ENCODE measurements at regions not wholly inside any gene's neighbourhood (a gene's known extent, or its start where the extent isn't known, plus 50 kb on each side); places are given as distances from the start of the nearest gene placed in this dataset.
A peak's percentile ranks its signal among the peaks of the same experiment; 100 is the strongest.

- peak; percentile 14 for DNase-seq
- H3K4me1 Mint-ChIP-seq = peaks cover 16% of the 10 kb centered on the region
- no peak overlapping the region for H3K4me3 Mint-ChIP-seq
- no peak for TF ChIP-seq CTCF (IDR thresholded peaks at IDR 0.05)
- no peak overlapping the region for H3K27ac Mint-ChIP-seq
- no peaks in the 10 kb centered on the region for H3K36me3 Mint-ChIP-seq (ENCODE audit: low read depth)
- no peaks in the 10 kb centered on the region for H3K27me3 Mint-ChIP-seq (ENCODE audit: low read depth, poor library complexity)
- H3K9me3 Mint-ChIP-seq = peaks cover 2% of the 10 kb centered on the region
Observed at GRCh38 chr11:19597876-19598275, 114.8 kb upstream of the NAV2 start.

GRCh38 chr11:19597206-19597605, 115.4 kb upstream of the NAV2 start:
- H3K4me1 Mint-ChIP-seq = peaks cover 16% of the 10 kb centered on the region
- no peak for DNase-seq
- H3K27ac Mint-ChIP-seq = no peak overlapping the region
- no peaks in the 10 kb centered on the region for H3K9me3 Mint-ChIP-seq
- no peak overlapping the region for H3K4me3 Mint-ChIP-seq
- no peaks in the 10 kb centered on the region for H3K36me3 Mint-ChIP-seq (ENCODE audit: low read depth)
- TF ChIP-seq CTCF (IDR thresholded peaks at IDR 0.05) = no peak
- H3K27me3 Mint-ChIP-seq (ENCODE audit: low read depth, poor library complexity) = no peaks in the 10 kb centered on the region

GRCh38 chr11:19595840-19596751, 116.5 kb upstream of the NAV2 start:
- no peak for TF ChIP-seq CTCF (IDR thresholded peaks at IDR 0.05)
- no peak for DNase-seq
- Mint-ChIP-seq H3K4me3 (no peak overlapping the region), H3K9me3 (no peaks in the 10 kb centered on the region), H3K27me3 (ENCODE audit: low read depth, poor library complexity) (no peaks in the 10 kb centered on the region), H3K4me1 (peaks cover 16% of the 10 kb centered on the region), H3K27ac (peak overlapping the region; percentile 23), H3K36me3 (ENCODE audit: low read depth) (no peaks in the 10 kb centered on the region)

GRCh38 chr11:19595499-19595839, 117.2 kb upstream of the NAV2 start:
- no peak overlapping the region for H3K27ac Mint-ChIP-seq

GRCh38 chr11:19594326-19594725, 118.3 kb upstream of the NAV2 start:
- Mint-ChIP-seq H3K9me3 (no peaks in the 10 kb centered on the region), H3K27ac (no peak overlapping the region), H3K4me3 (no peak overlapping the region), H3K4me1 (peaks cover 9% of the 10 kb centered on the region), H3K27me3 (ENCODE audit: low read depth, poor library complexity) (no peaks in the 10 kb centered on the region), H3K36me3 (ENCODE audit: low read depth) (no peaks in the 10 kb centered on the region)
- TF ChIP-seq CTCF (IDR thresholded peaks at IDR 0.05) = no peak
- DNase-seq = no peak

More at GRCh38 chr11:19595499-19595839, 117.2 kb upstream of the NAV2 start:
- Mint-ChIP-seq H3K27me3 (ENCODE audit: low read depth, poor library complexity) (no peaks in the 10 kb centered on the region), H3K4me1 (peaks cover 16% of the 10 kb centered on the region), H3K4me3 (no peak overlapping the region), H3K36me3 (ENCODE audit: low read depth) (no peaks in the 10 kb centered on the region), H3K9me3 (no peaks in the 10 kb centered on the region)
- no peak for TF ChIP-seq CTCF (IDR thresholded peaks at IDR 0.05)
- no peak for DNase-seq

GRCh38 chr11:19592842-19593241, 119.8 kb upstream of the NAV2 start:
- H3K36me3 Mint-ChIP-seq (ENCODE audit: low read depth) = no peaks in the 10 kb centered on the region
- no peak for TF ChIP-seq CTCF (IDR thresholded peaks at IDR 0.05)
- H3K27ac Mint-ChIP-seq = no peak overlapping the region
- peaks cover 6% of the 10 kb centered on the region for H3K4me1 Mint-ChIP-seq
- H3K27me3 Mint-ChIP-seq (ENCODE audit: low read depth, poor library complexity) = no peaks in the 10 kb centered on the region
- DNase-seq = no peak
- no peak overlapping the region for H3K4me3 Mint-ChIP-seq
- peaks cover 2% of the 10 kb centered on the region for H3K9me3 Mint-ChIP-seq

Measured in nephron progenitor cell (in vitro differentiated cells).